Liver (tissue), 3 donors: ENCODE measurements at regions not wholly inside any gene's neighbourhood (a gene's known extent, or its start where the extent isn't known, plus 50 kb on each side); places are given as distances from the start of the nearest gene placed in this dataset.

ENCODE experiments used
- JUND ChIP-seq, 2 donors: IDR thresholded peaks; 2 replicates each; pipeline ENCODE4 v1.6.1; 2016; ENCODE audit warnings: antibody characterized with exemption in 2 of 2
- TF ChIP-seq, protein P1 (sequence below): fragments of 150-350 bp; IDR thresholded peaks from 2 replicates; pipeline ENCODE4 v1.5.1; 2017; ENCODE audit warnings: improper control_type of control experiment, low read depth, low read length; ENCODE audit not compliant: missing input control
- donor health status: healthy.
- donor health status: healthy.

DNA sequence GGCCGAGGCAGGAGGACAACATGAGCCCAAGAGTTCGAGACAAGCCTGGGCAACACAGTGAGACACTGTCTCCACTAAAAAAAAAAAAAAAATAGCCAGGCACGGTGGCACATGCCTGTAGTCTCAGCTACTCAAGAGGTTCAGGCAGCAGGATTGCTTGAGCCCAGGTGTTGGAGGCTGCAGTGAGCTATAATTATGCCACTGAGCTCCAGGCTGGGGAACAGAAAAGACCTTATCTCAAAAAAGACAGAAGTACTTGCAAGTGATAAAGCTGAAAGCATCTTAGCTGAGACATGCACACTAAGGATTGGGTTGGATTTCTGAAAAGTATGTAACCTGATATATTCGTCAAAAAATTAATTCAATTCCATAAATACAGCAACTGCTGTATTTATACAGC lies 68.4 kb downstream of the PPP1R3C start:
- TF ChIP-seq, protein P1, sequence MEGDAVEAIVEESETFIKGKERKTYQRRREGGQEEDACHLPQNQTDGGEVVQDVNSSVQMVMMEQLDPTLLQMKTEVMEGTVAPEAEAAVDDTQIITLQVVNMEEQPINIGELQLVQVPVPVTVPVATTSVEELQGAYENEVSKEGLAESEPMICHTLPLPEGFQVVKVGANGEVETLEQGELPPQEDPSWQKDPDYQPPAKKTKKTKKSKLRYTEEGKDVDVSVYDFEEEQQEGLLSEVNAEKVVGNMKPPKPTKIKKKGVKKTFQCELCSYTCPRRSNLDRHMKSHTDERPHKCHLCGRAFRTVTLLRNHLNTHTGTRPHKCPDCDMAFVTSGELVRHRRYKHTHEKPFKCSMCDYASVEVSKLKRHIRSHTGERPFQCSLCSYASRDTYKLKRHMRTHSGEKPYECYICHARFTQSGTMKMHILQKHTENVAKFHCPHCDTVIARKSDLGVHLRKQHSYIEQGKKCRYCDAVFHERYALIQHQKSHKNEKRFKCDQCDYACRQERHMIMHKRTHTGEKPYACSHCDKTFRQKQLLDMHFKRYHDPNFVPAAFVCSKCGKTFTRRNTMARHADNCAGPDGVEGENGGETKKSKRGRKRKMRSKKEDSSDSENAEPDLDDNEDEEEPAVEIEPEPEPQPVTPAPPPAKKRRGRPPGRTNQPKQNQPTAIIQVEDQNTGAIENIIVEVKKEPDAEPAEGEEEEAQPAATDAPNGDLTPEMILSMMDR, result no peak
- no peak for TF ChIP-seq JUND (IDR thresholded peaks at IDR 0.05)
